ENCODE measurements at regions not wholly inside any gene's neighbourhood (a gene's known extent, or its start where the extent isn't known, plus 50 kb on each side); places are given as distances from the start of the nearest gene placed in this dataset.

DNA sequence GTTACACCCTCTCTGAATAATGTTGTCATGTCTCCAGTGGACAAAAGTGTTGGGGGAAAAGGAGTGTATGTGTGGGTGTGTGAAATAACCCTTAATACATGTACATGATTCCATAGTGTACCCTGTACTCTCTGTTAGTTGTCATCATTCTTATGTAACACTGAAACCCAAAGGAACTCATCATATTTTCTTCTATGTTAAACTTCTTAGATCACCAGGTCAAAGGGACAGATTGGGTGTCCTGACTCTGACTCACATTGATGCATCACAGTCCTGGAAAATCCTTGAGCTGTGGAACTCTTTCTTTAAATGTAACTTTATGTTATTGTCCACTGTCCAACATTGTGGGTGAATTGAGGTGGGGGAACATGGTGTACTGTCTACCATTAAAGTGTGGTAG is 350.5 kb downstream of the DHX35 start:
- Histone ChIP-seq H4K20me1 (ENCODE audit: insufficient read depth) (no peaks in the 10 kb centered on the region), H3K4me1 (replicated peaks; ENCODE audit: insufficient read depth) (no peaks in the 10 kb centered on the region), H3K27ac (no peak overlapping the region), H2AFZ (no peak overlapping the region), H3K36me3 (ENCODE audit: low read depth) (no peaks in the 10 kb centered on the region), H3K4me3 (no peak overlapping the region), H3K9me2 (ENCODE audit: insufficient read depth) (0 out of 2 replicates have a peak, but pooled peaks cover under 1% of the 10 kb centered on the region), H3K4me2 (no peak overlapping the region), H3F3A (ENCODE audit: insufficient read depth, low read depth) (no peaks in the 10 kb centered on the region), H3K79me2 (ENCODE audit: low read depth) (no peaks in the 10 kb centered on the region), H3K9me3 (ENCODE audit: insufficient read depth, low read depth) (no peaks in the 10 kb centered on the region), H3K27me3 (ENCODE audit: insufficient read depth, low read depth) (peaks cover 58% of the 10 kb centered on the region)
- TF ChIP-seq, protein P1, sequence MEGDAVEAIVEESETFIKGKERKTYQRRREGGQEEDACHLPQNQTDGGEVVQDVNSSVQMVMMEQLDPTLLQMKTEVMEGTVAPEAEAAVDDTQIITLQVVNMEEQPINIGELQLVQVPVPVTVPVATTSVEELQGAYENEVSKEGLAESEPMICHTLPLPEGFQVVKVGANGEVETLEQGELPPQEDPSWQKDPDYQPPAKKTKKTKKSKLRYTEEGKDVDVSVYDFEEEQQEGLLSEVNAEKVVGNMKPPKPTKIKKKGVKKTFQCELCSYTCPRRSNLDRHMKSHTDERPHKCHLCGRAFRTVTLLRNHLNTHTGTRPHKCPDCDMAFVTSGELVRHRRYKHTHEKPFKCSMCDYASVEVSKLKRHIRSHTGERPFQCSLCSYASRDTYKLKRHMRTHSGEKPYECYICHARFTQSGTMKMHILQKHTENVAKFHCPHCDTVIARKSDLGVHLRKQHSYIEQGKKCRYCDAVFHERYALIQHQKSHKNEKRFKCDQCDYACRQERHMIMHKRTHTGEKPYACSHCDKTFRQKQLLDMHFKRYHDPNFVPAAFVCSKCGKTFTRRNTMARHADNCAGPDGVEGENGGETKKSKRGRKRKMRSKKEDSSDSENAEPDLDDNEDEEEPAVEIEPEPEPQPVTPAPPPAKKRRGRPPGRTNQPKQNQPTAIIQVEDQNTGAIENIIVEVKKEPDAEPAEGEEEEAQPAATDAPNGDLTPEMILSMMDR (conservative IDR thresholded peaks at IDR 0.05): no peak
- no peak for TF ChIP-seq EZH2 (IDR thresholded peaks at IDR 0.05; ENCODE audit: low read depth)
- CTCF ChIA-PET: no interaction called here
- POLR2A ChIA-PET (ENCODE audit: unreplicated experiment): no interaction called here
- intact Hi-C loops (cut with micrococcal nuclease; ENCODE audit: unreplicated experiment): no loop called here
- DNase-seq: no peak
- no TSS peak for BruUV-seq (replicated peaks)

DNA sequence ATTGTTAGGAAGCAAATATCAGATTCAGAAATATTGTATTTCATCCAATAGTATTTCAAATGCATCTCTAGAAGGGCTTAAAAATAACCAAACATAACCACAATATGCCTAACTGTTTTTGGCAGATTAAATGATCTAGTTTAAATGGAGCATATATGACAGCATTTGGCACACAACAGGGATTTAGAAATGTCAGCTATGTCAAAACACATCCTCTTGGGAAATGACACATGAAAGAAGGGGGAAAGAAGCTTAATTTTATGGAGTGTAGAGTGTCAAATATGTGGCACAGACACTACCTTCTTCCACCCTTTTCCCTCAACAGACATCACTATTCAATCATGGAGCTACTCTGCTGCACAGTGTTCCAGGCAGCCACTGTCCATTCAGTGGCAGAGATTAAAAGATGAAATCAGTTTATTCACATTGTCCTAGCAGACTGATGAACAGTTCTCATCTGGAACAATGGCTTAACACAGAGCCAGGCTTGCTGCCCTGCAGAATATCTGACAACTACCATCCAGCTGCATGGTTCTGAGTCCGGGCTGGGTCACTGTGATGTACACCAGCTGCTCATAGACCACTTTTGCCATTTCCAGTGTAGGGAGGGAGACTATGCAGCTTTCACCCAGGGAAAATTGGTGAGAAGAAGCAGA is 349.8 kb downstream of the DHX35 start:
- Histone ChIP-seq H3K4me1 (replicated peaks; ENCODE audit: insufficient read depth) (no peaks in the 10 kb centered on the region), H3K79me2 (ENCODE audit: low read depth) (no peaks in the 10 kb centered on the region), H2AFZ (no peak overlapping the region), H3F3A (ENCODE audit: insufficient read depth, low read depth) (no peaks in the 10 kb centered on the region), H3K4me2 (no peak overlapping the region), H3K36me3 (ENCODE audit: low read depth) (no peaks in the 10 kb centered on the region), H4K20me1 (ENCODE audit: insufficient read depth) (no peaks in the 10 kb centered on the region), H3K9me2 (ENCODE audit: insufficient read depth) (no peaks in the 10 kb centered on the region), H3K27me3 (ENCODE audit: insufficient read depth, low read depth) (peaks cover 61% of the 10 kb centered on the region), H3K9me3 (ENCODE audit: insufficient read depth, low read depth) (no peaks in the 10 kb centered on the region), H3K4me3 (no peak overlapping the region), H3K27ac (no peak overlapping the region)
- TF ChIP-seq EZH2 (IDR thresholded peaks at IDR 0.05; ENCODE audit: low read depth): no peak
- TF ChIP-seq, protein P1 (conservative IDR thresholded peaks at IDR 0.05): no peak
- no peak for DNase-seq
- no TSS peak for BruUV-seq (replicated peaks)
- POLR2A ChIA-PET (ENCODE audit: unreplicated experiment): no interaction called here
- CTCF ChIA-PET: no interaction called here
- intact Hi-C loops (cut with micrococcal nuclease; ENCODE audit: unreplicated experiment): no loop called here

DNA sequence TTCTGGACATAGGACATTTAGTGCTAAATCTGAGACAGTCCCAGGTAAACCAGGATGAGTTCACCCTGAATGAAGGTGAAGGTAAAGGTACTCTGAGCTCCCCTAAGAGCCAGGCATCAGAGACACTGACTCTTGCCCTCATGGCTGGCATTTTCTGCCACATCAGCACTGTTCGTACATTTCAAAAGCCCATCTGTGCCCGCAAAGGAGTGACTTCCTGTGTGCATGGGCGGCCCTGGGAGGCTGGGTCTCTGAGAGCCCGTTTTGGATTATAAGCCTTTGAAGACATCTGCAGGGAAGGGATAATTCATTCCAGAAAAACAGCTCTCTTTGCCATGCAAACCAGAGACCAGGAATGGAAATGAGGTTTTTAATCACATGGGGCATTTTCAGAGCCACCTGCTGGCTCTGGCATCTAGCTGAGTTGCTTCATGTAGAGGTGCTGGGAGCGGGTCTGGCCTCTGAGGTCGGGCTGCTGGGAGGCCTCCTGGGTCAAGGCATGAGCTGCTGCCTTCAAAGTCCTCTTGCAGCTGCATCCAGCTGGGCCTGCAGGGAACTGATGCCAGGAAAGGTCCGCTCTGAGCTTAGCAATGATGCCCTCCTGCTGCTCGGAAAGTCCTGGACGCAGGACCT is 348.3 kb downstream of the DHX35 start:
- Histone ChIP-seq H3K27me3 (ENCODE audit: insufficient read depth, low read depth) (peaks cover 54% of the 10 kb centered on the region), H2AFZ (no peak overlapping the region), H3K79me2 (ENCODE audit: low read depth) (no peaks in the 10 kb centered on the region), H3K4me3 (no peak overlapping the region), H3K9me2 (ENCODE audit: insufficient read depth) (no peaks in the 10 kb centered on the region), H3K4me2 (no peak overlapping the region), H3F3A (ENCODE audit: insufficient read depth, low read depth) (no peaks in the 10 kb centered on the region), H3K36me3 (ENCODE audit: low read depth) (no peaks in the 10 kb centered on the region), H3K4me1 (replicated peaks; ENCODE audit: insufficient read depth) (no peaks in the 10 kb centered on the region), H3K27ac (no peak overlapping the region), H3K9me3 (ENCODE audit: insufficient read depth, low read depth) (no peaks in the 10 kb centered on the region), H4K20me1 (ENCODE audit: insufficient read depth) (no peaks in the 10 kb centered on the region)
- TF ChIP-seq, protein P1 (conservative IDR thresholded peaks at IDR 0.05): no peak
- TF ChIP-seq EZH2 (IDR thresholded peaks at IDR 0.05; ENCODE audit: low read depth): no peak
- DNase-seq: no peak
- no TSS peak for BruUV-seq (replicated peaks)
- ChIA-PET POLR2A (ENCODE audit: unreplicated experiment) (no interaction called here), CTCF (no interaction called here)
- intact Hi-C loops (cut with micrococcal nuclease; ENCODE audit: unreplicated experiment): no loop called here
